WTC11 (cell line): ENCODE measurements at regions not wholly inside any gene's neighbourhood (a gene's known extent, or its start where the extent isn't known, plus 50 kb on each side); places are given as distances from the start of the nearest gene placed in this dataset.

Source experiments
- ATAC-seq: fragments of 200-7000 bp; cut with Tn5 transposase; 2 replicates; pipeline ENCODE4 v1.10.0; 2021; ENCODE audit warnings: mild to moderate bottlenecking, moderate library complexity
- CTCF ChIA-PET: fragments of 300-600 bp; sonication (Branson Sonifier 250); formaldehyde crosslinking; loops from one replicate; lab custom pipeline; 2021; ENCODE audit warnings: antibody characterized with exemption; lab: Charles Lee
- POLR2A ChIA-PET: fragments of 350-600 bp; sonication (Branson Sonifier 250); formaldehyde crosslinking; loops from one replicate; lab custom pipeline; 2021; ENCODE audit warnings: antibody characterized with exemption; lab: Charles Lee
- DNase-seq: peaks from one replicate; pipeline ENCODE4 v3.0.0; 2021; ENCODE audit warnings: low spot score
- H3K27ac Mint-ChIP-seq: 2 replicates; pipeline ENCODE4 v1.8.0; 2021; ENCODE audit warnings: mixed read lengths
- H3K27me3 Mint-ChIP-seq: 2 replicates; pipeline ENCODE4 v1.8.0; 2021; ENCODE audit warnings: low read depth, mild to moderate bottlenecking, moderate library complexity, mixed read lengths
- H3K36me3 Mint-ChIP-seq: 2 replicates; pipeline ENCODE4 v1.8.0; 2021; ENCODE audit warnings: mixed read lengths
- H3K4me1 Mint-ChIP-seq: 2 replicates; pipeline ENCODE4 v1.8.0; 2022; ENCODE audit warnings: mixed read lengths
- H3K4me3 Mint-ChIP-seq: 2 replicates; pipeline ENCODE4 v1.8.0; 2021; ENCODE audit warnings: mild to moderate bottlenecking, moderate library complexity, mixed read lengths
- H3K9me3 Mint-ChIP-seq: 2 replicates; pipeline ENCODE4 v1.8.0; 2021; ENCODE audit warnings: mixed read lengths
- ATF1 ChIP-seq: sonication (generic); formaldehyde crosslinking; IDR thresholded peaks from 2 replicates; pipeline ENCODE4 v1.8.1; 2023; ENCODE audit warnings: mild to moderate bottlenecking, moderate library complexity, missing genetic modification reagents
- CREB1 ChIP-seq: sonication (generic); formaldehyde crosslinking; IDR thresholded peaks from 2 replicates; pipeline ENCODE4 v1.8.0; 2023; ENCODE audit warnings: mild to moderate bottlenecking, missing genetic modification reagents
- CTCF ChIP-seq: fragments of 200-600 bp; IDR thresholded peaks from 2 replicates; pipeline ENCODE4 v1.8.0; 2022; ENCODE audit warnings: antibody characterized with exemption
- GRHL2 ChIP-seq: fragments of 250-450 bp; sonication (Bioruptor Pico); IDR thresholded peaks from 2 replicates; pipeline ENCODE4 v1.8.0; 2022; ENCODE audit warnings: mild to moderate bottlenecking, moderate library complexity; ENCODE audit not compliant: insufficient replicate concordance, severe bottlenecking
- GTF2I ChIP-seq: fragments of 250-450 bp; sonication (Bioruptor Pico); conservative IDR thresholded peaks from 2 replicates; pipeline ENCODE4 v1.4.0; 2021; ENCODE audit warnings: mild to moderate bottlenecking
- IRF1 ChIP-seq: sonication (generic); formaldehyde crosslinking; IDR thresholded peaks from 2 replicates; pipeline ENCODE4 v1.8.0; 2023; ENCODE audit warnings: missing genetic modification reagents
- IRF2 ChIP-seq: sonication (generic); formaldehyde crosslinking; IDR thresholded peaks from 2 replicates; pipeline ENCODE4 v1.8.0; 2022; ENCODE audit warnings: low read depth, missing genetic modification reagents, borderline replicate concordance
- NFE2L1 ChIP-seq: sonication (generic); formaldehyde crosslinking; IDR thresholded peaks from 2 replicates; pipeline ENCODE4 v1.8.1; 2023; ENCODE audit warnings: missing genetic modification reagents
- NR1H2 ChIP-seq: sonication (generic); formaldehyde crosslinking; IDR thresholded peaks from 2 replicates; pipeline ENCODE4 v1.9.0; 2021; ENCODE audit warnings: mild to moderate bottlenecking, moderate library complexity, missing genetic modification reagents
- NR3C1 ChIP-seq: sonication (generic); formaldehyde crosslinking; conservative IDR thresholded peaks from 2 replicates; pipeline ENCODE4 v1.8.1; 2023; ENCODE audit warnings: low read depth, mild to moderate bottlenecking, missing genetic modification reagents
- PRRX2 ChIP-seq: fragments of 250-450 bp; sonication (Bioruptor Pico); IDR thresholded peaks from 2 replicates; pipeline ENCODE4 v1.8.0; 2021; ENCODE audit warnings: mild to moderate bottlenecking
- RORB ChIP-seq: fragments of 250-450 bp; sonication (Bioruptor Pico); IDR thresholded peaks from 2 replicates; pipeline ENCODE4 v1.9.0; 2021; ENCODE audit warnings: mild to moderate bottlenecking
- SMAD4 ChIP-seq: sonication (generic); formaldehyde crosslinking; IDR thresholded peaks from 2 replicates; pipeline ENCODE4 v1.8.0; 2022; ENCODE audit warnings: mild to moderate bottlenecking, missing genetic modification reagents
- TEAD1 ChIP-seq: sonication (generic); formaldehyde crosslinking; IDR thresholded peaks from 2 replicates; pipeline ENCODE4 v1.8.0; 2022; ENCODE audit warnings: mild to moderate bottlenecking, missing genetic modification reagents
- TEAD4 ChIP-seq: sonication (generic); formaldehyde crosslinking; IDR thresholded peaks from 2 replicates; pipeline ENCODE4 v1.8.0; 2022; ENCODE audit warnings: mild to moderate bottlenecking, missing genetic modification reagents
- ZNF121 ChIP-seq: sonication (generic); formaldehyde crosslinking; IDR thresholded peaks from 2 replicates; pipeline ENCODE4 v1.8.0; 2023; ENCODE audit warnings: missing genetic modification reagents
- ZSCAN18 ChIP-seq: fragments of 250-450 bp; sonication (Bioruptor Pico); IDR thresholded peaks from 2 replicates; pipeline ENCODE4 v2.1.2; 2022; ENCODE audit warnings: mild to moderate bottlenecking, moderate library complexity
- TF ChIP-seq, protein P1 (sequence below): sonication (generic); formaldehyde crosslinking; IDR thresholded peaks from 2 replicates; pipeline ENCODE4 v1.8.0; 2022; ENCODE audit warnings: mild to moderate bottlenecking, missing genetic modification reagents
- TF ChIP-seq, protein P2 (sequence below): sonication (generic); formaldehyde crosslinking; conservative IDR thresholded peaks from 2 replicates; pipeline ENCODE4 v1.8.1; 2023; ENCODE audit warnings: mild to moderate bottlenecking, low read depth, missing genetic modification reagents, moderate library complexity
- TF ChIP-seq, protein P3 (sequence below): sonication (generic); formaldehyde crosslinking; IDR thresholded peaks from 2 replicates; pipeline ENCODE4 v1.8.1; 2023; ENCODE audit warnings: mild to moderate bottlenecking, missing genetic modification reagents, borderline replicate concordance
- TF ChIP-seq, protein P4 (sequence below): sonication (generic); formaldehyde crosslinking; IDR thresholded peaks from 2 replicates; pipeline ENCODE4 v1.8.1; 2023; ENCODE audit warnings: mild to moderate bottlenecking, missing genetic modification reagents
- TF ChIP-seq, protein P5 (sequence below): sonication (generic); formaldehyde crosslinking; IDR thresholded peaks from 2 replicates; pipeline ENCODE4 v1.8.1; 2022; ENCODE audit warnings: mild to moderate bottlenecking, moderate library complexity, missing genetic modification reagents
- TF ChIP-seq, protein P6 (sequence below): sonication (generic); formaldehyde crosslinking; IDR thresholded peaks from 2 replicates; pipeline ENCODE4 v1.8.0; 2023; ENCODE audit warnings: mild to moderate bottlenecking, missing genetic modification reagents

- no peak for TF ChIP-seq ZSCAN18
- TF ChIP-seq PRRX2 (CRISPR knock-in tag) = no peak
- TF ChIP-seq NR1H2 (CRISPR knock-in tag) = no peak
- no peak for TF ChIP-seq RORB (CRISPR knock-in tag)
- TF ChIP-seq GRHL2 = no peak
- no peak for TF ChIP-seq ATF1
- TF ChIP-seq, protein P1, sequence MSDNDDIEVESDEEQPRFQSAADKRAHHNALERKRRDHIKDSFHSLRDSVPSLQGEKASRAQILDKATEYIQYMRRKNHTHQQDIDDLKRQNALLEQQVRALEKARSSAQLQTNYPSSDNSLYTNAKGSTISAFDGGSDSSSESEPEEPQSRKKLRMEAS (CRISPR knock-in tag) = no peak
- TF ChIP-seq, protein P2, sequence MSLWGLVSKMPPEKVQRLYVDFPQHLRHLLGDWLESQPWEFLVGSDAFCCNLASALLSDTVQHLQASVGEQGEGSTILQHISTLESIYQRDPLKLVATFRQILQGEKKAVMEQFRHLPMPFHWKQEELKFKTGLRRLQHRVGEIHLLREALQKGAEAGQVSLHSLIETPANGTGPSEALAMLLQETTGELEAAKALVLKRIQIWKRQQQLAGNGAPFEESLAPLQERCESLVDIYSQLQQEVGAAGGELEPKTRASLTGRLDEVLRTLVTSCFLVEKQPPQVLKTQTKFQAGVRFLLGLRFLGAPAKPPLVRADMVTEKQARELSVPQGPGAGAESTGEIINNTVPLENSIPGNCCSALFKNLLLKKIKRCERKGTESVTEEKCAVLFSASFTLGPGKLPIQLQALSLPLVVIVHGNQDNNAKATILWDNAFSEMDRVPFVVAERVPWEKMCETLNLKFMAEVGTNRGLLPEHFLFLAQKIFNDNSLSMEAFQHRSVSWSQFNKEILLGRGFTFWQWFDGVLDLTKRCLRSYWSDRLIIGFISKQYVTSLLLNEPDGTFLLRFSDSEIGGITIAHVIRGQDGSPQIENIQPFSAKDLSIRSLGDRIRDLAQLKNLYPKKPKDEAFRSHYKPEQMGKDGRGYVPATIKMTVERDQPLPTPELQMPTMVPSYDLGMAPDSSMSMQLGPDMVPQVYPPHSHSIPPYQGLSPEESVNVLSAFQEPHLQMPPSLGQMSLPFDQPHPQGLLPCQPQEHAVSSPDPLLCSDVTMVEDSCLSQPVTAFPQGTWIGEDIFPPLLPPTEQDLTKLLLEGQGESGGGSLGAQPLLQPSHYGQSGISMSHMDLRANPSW = no peak
- TF ChIP-seq SMAD4 (CRISPR knock-in tag) = no peak
- TF ChIP-seq GTF2I (CRISPR knock-in tag) = no peak
- no peak for TF ChIP-seq ZNF121 (CRISPR knock-in tag)
- TF ChIP-seq, protein P3, sequence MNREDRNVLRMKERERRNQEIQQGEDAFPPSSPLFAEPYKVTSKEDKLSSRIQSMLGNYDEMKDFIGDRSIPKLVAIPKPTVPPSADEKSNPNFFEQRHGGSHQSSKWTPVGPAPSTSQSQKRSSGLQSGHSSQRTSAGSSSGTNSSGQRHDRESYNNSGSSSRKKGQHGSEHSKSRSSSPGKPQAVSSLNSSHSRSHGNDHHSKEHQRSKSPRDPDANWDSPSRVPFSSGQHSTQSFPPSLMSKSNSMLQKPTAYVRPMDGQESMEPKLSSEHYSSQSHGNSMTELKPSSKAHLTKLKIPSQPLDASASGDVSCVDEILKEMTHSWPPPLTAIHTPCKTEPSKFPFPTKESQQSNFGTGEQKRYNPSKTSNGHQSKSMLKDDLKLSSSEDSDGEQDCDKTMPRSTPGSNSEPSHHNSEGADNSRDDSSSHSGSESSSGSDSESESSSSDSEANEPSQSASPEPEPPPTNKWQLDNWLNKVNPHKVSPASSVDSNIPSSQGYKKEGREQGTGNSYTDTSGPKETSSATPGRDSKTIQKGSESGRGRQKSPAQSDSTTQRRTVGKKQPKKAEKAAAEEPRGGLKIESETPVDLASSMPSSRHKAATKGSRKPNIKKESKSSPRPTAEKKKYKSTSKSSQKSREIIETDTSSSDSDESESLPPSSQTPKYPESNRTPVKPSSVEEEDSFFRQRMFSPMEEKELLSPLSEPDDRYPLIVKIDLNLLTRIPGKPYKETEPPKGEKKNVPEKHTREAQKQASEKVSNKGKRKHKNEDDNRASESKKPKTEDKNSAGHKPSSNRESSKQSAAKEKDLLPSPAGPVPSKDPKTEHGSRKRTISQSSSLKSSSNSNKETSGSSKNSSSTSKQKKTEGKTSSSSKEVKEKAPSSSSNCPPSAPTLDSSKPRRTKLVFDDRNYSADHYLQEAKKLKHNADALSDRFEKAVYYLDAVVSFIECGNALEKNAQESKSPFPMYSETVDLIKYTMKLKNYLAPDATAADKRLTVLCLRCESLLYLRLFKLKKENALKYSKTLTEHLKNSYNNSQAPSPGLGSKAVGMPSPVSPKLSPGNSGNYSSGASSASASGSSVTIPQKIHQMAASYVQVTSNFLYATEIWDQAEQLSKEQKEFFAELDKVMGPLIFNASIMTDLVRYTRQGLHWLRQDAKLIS (CRISPR knock-in tag) = no peak
Observed at GRCh38 chr5:103907001-103907400, 344.4 kb upstream of the NUDT12 start (continued).

DNA sequence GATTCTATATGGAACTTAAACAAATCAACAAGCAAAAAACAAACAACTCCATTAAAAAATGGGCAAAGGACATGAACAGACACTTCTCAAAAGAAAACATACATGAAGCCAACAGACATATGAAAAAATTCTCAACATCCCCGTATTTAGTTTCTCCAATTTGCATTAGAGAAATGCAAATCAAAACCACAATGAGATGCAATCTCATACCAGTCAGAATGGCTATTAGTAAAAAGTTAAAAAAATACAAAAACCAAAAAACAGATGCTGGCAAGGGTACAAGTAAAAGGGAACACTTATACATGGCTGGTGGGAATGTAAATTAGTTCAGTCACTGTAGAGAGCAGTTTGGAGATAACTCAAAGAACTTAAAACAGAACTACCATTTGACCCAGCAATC lies 342.1 kb upstream of the NUDT12 start:
- Mint-ChIP-seq H3K4me3 (no peak overlapping the region), H3K27me3 (no peaks in the 10 kb centered on the region), H3K9me3 (peaks cover 18% of the 10 kb centered on the region), H3K27ac (no peak overlapping the region), H3K36me3 (no peaks in the 10 kb centered on the region), H3K4me1 (peaks cover 14% of the 10 kb centered on the region)
- DNase-seq (no peak), ATAC-seq (no peak)
- ChIA-PET CTCF (no interaction called here), POLR2A (no interaction called here)
- TF ChIP-seq, protein P4, sequence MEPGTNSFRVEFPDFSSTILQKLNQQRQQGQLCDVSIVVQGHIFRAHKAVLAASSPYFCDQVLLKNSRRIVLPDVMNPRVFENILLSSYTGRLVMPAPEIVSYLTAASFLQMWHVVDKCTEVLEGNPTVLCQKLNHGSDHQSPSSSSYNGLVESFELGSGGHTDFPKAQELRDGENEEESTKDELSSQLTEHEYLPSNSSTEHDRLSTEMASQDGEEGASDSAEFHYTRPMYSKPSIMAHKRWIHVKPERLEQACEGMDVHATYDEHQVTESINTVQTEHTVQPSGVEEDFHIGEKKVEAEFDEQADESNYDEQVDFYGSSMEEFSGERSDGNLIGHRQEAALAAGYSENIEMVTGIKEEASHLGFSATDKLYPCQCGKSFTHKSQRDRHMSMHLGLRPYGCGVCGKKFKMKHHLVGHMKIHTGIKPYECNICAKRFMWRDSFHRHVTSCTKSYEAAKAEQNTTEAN = no peak
- TF ChIP-seq, protein P5, sequence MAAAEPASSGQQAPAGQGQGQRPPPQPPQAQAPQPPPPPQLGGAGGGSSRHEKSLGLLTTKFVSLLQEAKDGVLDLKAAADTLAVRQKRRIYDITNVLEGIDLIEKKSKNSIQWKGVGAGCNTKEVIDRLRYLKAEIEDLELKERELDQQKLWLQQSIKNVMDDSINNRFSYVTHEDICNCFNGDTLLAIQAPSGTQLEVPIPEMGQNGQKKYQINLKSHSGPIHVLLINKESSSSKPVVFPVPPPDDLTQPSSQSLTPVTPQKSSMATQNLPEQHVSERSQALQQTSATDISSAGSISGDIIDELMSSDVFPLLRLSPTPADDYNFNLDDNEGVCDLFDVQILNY (CRISPR knock-in tag) = no peak
- TF ChIP-seq CREB1 (CRISPR knock-in tag) (no peak), IRF1 (CRISPR knock-in tag) (no peak), TEAD1 (no peak), NFE2L1 (CRISPR knock-in tag) (no peak), NR1H2 (CRISPR knock-in tag) (no peak), GRHL2 (no peak), IRF2 (no peak), CTCF (no peak), TEAD4 (CRISPR knock-in tag) (no peak), NR3C1 (CRISPR knock-in tag) (no peak)
- TF ChIP-seq, protein P6, sequence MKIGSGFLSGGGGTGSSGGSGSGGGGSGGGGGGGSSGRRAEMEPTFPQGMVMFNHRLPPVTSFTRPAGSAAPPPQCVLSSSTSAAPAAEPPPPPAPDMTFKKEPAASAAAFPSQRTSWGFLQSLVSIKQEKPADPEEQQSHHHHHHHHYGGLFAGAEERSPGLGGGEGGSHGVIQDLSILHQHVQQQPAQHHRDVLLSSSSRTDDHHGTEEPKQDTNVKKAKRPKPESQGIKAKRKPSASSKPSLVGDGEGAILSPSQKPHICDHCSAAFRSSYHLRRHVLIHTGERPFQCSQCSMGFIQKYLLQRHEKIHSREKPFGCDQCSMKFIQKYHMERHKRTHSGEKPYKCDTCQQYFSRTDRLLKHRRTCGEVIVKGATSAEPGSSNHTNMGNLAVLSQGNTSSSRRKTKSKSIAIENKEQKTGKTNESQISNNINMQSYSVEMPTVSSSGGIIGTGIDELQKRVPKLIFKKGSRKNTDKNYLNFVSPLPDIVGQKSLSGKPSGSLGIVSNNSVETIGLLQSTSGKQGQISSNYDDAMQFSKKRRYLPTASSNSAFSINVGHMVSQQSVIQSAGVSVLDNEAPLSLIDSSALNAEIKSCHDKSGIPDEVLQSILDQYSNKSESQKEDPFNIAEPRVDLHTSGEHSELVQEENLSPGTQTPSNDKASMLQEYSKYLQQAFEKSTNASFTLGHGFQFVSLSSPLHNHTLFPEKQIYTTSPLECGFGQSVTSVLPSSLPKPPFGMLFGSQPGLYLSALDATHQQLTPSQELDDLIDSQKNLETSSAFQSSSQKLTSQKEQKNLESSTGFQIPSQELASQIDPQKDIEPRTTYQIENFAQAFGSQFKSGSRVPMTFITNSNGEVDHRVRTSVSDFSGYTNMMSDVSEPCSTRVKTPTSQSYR (CRISPR knock-in tag) = no peak
